H9 (cell line): ENCODE measurements at regions not wholly inside any gene's neighbourhood (a gene's known extent, or its start where the extent isn't known, plus 50 kb on each side); places are given as distances from the start of the nearest gene placed in this dataset.

Experiments
- DNase-seq: peaks from one replicate; pipeline ENCODE4 v3.0.0-alpha.2; 2017
- H2AFZ ChIP-seq: one replicate; pipeline ENCODE4 v1.6.1; 2013; ENCODE audit warnings: mild to moderate bottlenecking, low read length, control low read depth, moderate library complexity
- H2AK5ac ChIP-seq: 2 replicates; pipeline ENCODE4 v1.6.1; 2013; ENCODE audit warnings: low read length, control low read depth, mixed read lengths; ENCODE audit not compliant: insufficient read length
- H2BK120ac ChIP-seq: one replicate; pipeline ENCODE4 v1.6.1; 2013; ENCODE audit warnings: low read depth, mild to moderate bottlenecking, low read length, control low read depth, inconsistent platforms; ENCODE audit not compliant: poor library complexity, severe bottlenecking
- H2BK12ac ChIP-seq: 2 replicates; pipeline ENCODE4 v1.6.1; 2013; ENCODE audit warnings: low read length, control low read depth, mixed read lengths, low read depth; ENCODE audit not compliant: insufficient read length
- H2BK15ac ChIP-seq: 2 replicates; pipeline ENCODE4 v1.6.1; 2013; ENCODE audit warnings: low read depth, low read length, control low read depth
- H2BK20ac ChIP-seq: one replicate; pipeline ENCODE4 v1.6.1; 2013; ENCODE audit warnings: low read depth, mild to moderate bottlenecking, low read length, control low read depth, inconsistent platforms; ENCODE audit not compliant: poor library complexity, severe bottlenecking
- H2BK5ac ChIP-seq: 2 replicates; pipeline ENCODE4 v1.6.1; 2013; ENCODE audit warnings: low read length, control low read depth, mixed read lengths; ENCODE audit not compliant: insufficient read length
- H3K14ac ChIP-seq: 2 replicates; pipeline ENCODE4 v1.6.1; 2013; ENCODE audit warnings: low read length, control low read depth; ENCODE audit not compliant: insufficient read depth
- H3K18ac ChIP-seq: 2 replicates; pipeline ENCODE4 v1.6.1; 2013; ENCODE audit warnings: low read depth, mild to moderate bottlenecking, mixed read lengths, low read length, control low read depth; ENCODE audit not compliant: insufficient read length
- H3K23ac ChIP-seq: 2 replicates; pipeline ENCODE4 v1.6.1; 2013; ENCODE audit warnings: low read length, control low read depth, mixed read lengths, low read depth; ENCODE audit not compliant: insufficient read length
- H3K23me2 ChIP-seq: 2 replicates; pipeline ENCODE4 v1.6.1; 2013; ENCODE audit warnings: low read depth, mild to moderate bottlenecking, mixed read lengths, low read length, control low read depth; ENCODE audit not compliant: insufficient read length, poor library complexity, severe bottlenecking
- H3K27ac ChIP-seq: 2 replicates; pipeline ENCODE4 v1.5.1; 2013; ENCODE audit warnings: low read length, control low read depth, mixed read lengths, low read depth; ENCODE audit not compliant: insufficient read length
- H3K27me3 ChIP-seq: 2 replicates; pipeline ENCODE4 v1.6.1; 2013; ENCODE audit warnings: low read length, control low read depth, inconsistent platforms; ENCODE audit not compliant: insufficient read depth
- H3K4ac ChIP-seq: 2 replicates; pipeline ENCODE4 v1.6.1; 2013; ENCODE audit warnings: low read depth, mild to moderate bottlenecking, control low read depth, inconsistent platforms, low read length, moderate library complexity
- H3K4me1 ChIP-seq: 2 replicates; pipeline ENCODE4 v1.6.1; 2013; ENCODE audit warnings: low read length, control low read depth, inconsistent platforms; ENCODE audit not compliant: insufficient read depth
- H3K4me2 ChIP-seq: 2 replicates; pipeline ENCODE4 v1.6.1; 2013; ENCODE audit warnings: low read length, control low read depth, mixed read lengths; ENCODE audit not compliant: insufficient read length, insufficient read depth
- H3K56ac ChIP-seq: 2 replicates; pipeline ENCODE4 v1.6.1; 2013; ENCODE audit warnings: low read depth, mild to moderate bottlenecking, mixed read lengths, low read length, control low read depth; ENCODE audit not compliant: insufficient read length
- H3K79me1 ChIP-seq: 2 replicates; pipeline ENCODE4 v1.6.1; 2013; ENCODE audit warnings: low read depth, mild to moderate bottlenecking, moderate library complexity, low read length, control low read depth, inconsistent platforms; ENCODE audit not compliant: insufficient read depth, poor library complexity, severe bottlenecking
- H3K79me2 ChIP-seq: 2 replicates; pipeline ENCODE4 v1.6.1; 2013; ENCODE audit warnings: low read length, control low read depth, inconsistent platforms; ENCODE audit not compliant: insufficient read depth
- H3K9ac ChIP-seq: 2 replicates; pipeline ENCODE4 v1.6.1; 2013; ENCODE audit warnings: low read length, control low read depth, mixed read lengths; ENCODE audit not compliant: insufficient read length; ENCODE audit errors: extremely low read depth
- H3K9me3 ChIP-seq: one replicate; pipeline ENCODE4 v1.6.1; 2013; ENCODE audit warnings: low read depth, low read length, inconsistent platforms; ENCODE audit not compliant: control insufficient read depth
- H3T11ph ChIP-seq: one replicate; pipeline ENCODE4 v1.6.1; 2013; ENCODE audit warnings: mild to moderate bottlenecking, low read length, control low read depth, inconsistent platforms
- H4K20me1 ChIP-seq: one replicate; pipeline ENCODE4 v1.6.1; 2013; ENCODE audit not compliant: control insufficient read depth, insufficient read length, insufficient read depth
- H4K5ac ChIP-seq: 2 replicates; pipeline ENCODE4 v1.6.1; 2013; ENCODE audit warnings: low read depth, mild to moderate bottlenecking, mixed read lengths, low read length, control low read depth; ENCODE audit not compliant: insufficient read length
- H4K8ac ChIP-seq: replicated peaks from 2 replicates; pipeline ENCODE4 v1.6.1; 2013; ENCODE audit warnings: low read length, control low read depth, mixed read lengths, low read depth; ENCODE audit not compliant: insufficient read length
- H4K91ac ChIP-seq: 2 replicates; pipeline ENCODE4 v1.6.1; 2013; ENCODE audit warnings: low read depth, mild to moderate bottlenecking, moderate library complexity, mixed read lengths, low read length, control low read depth; ENCODE audit not compliant: insufficient read length
- H3K27ac Mint-ChIP-seq, 3 experiments: 2 replicates in 2 of 3; 3 replicates in 1 of 3; pipeline ENCODE4 v1.8.0; 2020 to 2021; ENCODE audit warnings: mixed read lengths in 3 of 3, mild to moderate bottlenecking in 1 of 3, moderate library complexity in 1 of 3
- H3K27me3 Mint-ChIP-seq: 2 replicates; pipeline ENCODE4 v1.8.0; 2021; ENCODE audit warnings: low read depth, mild to moderate bottlenecking, moderate library complexity, mixed read lengths
- H3K36me3 Mint-ChIP-seq, 3 experiments: 2 replicates in 2 of 3; 3 replicates in 1 of 3; pipeline ENCODE4 v1.8.0; 2020 to 2021; ENCODE audit warnings: low read depth in 3 of 3, mixed read lengths in 3 of 3; ENCODE audit not compliant: insufficient read depth in 1 of 3
- H3K4me1 Mint-ChIP-seq, 2 experiments: 2 replicates each; pipeline ENCODE4 v1.8.0; 2020; ENCODE audit warnings: mixed read lengths in 2 of 2
- H3K4me3 Mint-ChIP-seq, 2 experiments: 2 replicates in 1 of 2; 3 replicates in 1 of 2; pipeline ENCODE4 v1.8.0; 2020 to 2021; ENCODE audit warnings: mild to moderate bottlenecking in 2 of 2, mixed read lengths in 2 of 2, moderate library complexity in 1 of 2
- H3K9me3 Mint-ChIP-seq, 2 experiments: 2 replicates in 1 of 2; 3 replicates in 1 of 2; pipeline ENCODE4 v1.8.0; 2020; ENCODE audit warnings: mild to moderate bottlenecking in 2 of 2, mixed read lengths in 2 of 2, moderate library complexity in 1 of 2
- CTCF ChIP-seq: fragments of 200-600 bp; sonication (generic); conservative IDR thresholded peaks from 3 replicates; pipeline ENCODE4 v1.8.0; 2021; ENCODE audit warnings: antibody characterized with exemption, mild to moderate bottlenecking
- WGBS: extraction: QIAGEN DNeasy Blood & Tissue Kit; methylation state at CpG from one replicate; pipeline ENCODE4 v1.1.7; 2013; ENCODE audit warnings: missing lambda C conversion rate, low lambda C conversion rate, mixed read lengths; ENCODE audit not compliant: insufficient read length; ENCODE audit errors: extremely low coverage; 5-methylcytosine and 5-hydroxymethylcytosine counted together

- Histone ChIP-seq H3K4me2 (no peak overlapping the region), H3K18ac (no peak overlapping the region), H3K23ac (no peak overlapping the region), H3K23me2 (no peaks in the 10 kb centered on the region), H4K20me1 (no peaks in the 10 kb centered on the region), H4K5ac (no peak overlapping the region), H3K79me2 (no peaks in the 10 kb centered on the region), H2BK12ac (no peak overlapping the region), H3K14ac (no peak overlapping the region), H2BK5ac (no peak overlapping the region), H2BK15ac (no peak overlapping the region), H3K27me3 (no peaks in the 10 kb centered on the region), H3K9me3 (no peaks in the 10 kb centered on the region), H3K9ac (no peak overlapping the region), H4K91ac (no peak overlapping the region), H3K4ac (no peak overlapping the region), H3K56ac (no peak overlapping the region), H2AFZ (no peak overlapping the region), H3K27ac (no peak overlapping the region), H2BK120ac (no peak overlapping the region), H3K79me1 (no peaks in the 10 kb centered on the region), H3K4me1 (no peaks in the 10 kb centered on the region), H2BK20ac (no peak overlapping the region), H2AK5ac (no peak overlapping the region), H3T11ph (no peak overlapping the region), H4K8ac (no peak overlapping the region)
- WGBS = no CpG with 5 or more reads among the region's 1 CpG
- H3K4me3 Mint-ChIP-seq = no peak overlapping the region
- DNase-seq = no peak
- H3K36me3 Mint-ChIP-seq = no peaks in the 10 kb centered on the region
- TF ChIP-seq CTCF = no peak
- no peaks in the 10 kb centered on the region; a peak in 1 of 4 replicates for H3K4me1 Mint-ChIP-seq
- H3K27me3 Mint-ChIP-seq = no peaks in the 10 kb centered on the region
- no peaks in the 10 kb centered on the region for H3K9me3 Mint-ChIP-seq
- H3K27ac Mint-ChIP-seq = no peak overlapping the region
These were observed 703.6 kb upstream of the PITX2 start for GRCh38 chr4:111326450-111326849.
